Mucosa of descending colon (tissue), 3 donors: ENCODE measurements at regions not wholly inside any gene's neighbourhood (a gene's known extent, or its start where the extent isn't known, plus 50 kb on each side); places are given as distances from the start of the nearest gene placed in this dataset.

Experiments
- ATAC-seq: fragments of 200-7000 bp; cut with Tn5 transposase; one replicate; pipeline ENCODE4 v1.9.1; 2020; ENCODE audit warnings: mild to moderate bottlenecking, moderate library complexity
- DNase-seq, 3 donors: peaks; one replicate each; pipeline ENCODE4 v3.0.0-alpha.2; 2020
- H3K36me3 ChIP-seq: fragments of 200-600 bp; one replicate; pipeline ENCODE4 v1.8.0; 2021; ENCODE audit warnings: low read depth, mild to moderate bottlenecking
- H3K4me1 ChIP-seq: fragments of 200-600 bp; one replicate; pipeline ENCODE4 v1.8.0; 2021; ENCODE audit warnings: low read depth, mild to moderate bottlenecking
- H3K4me3 ChIP-seq: fragments of 200-600 bp; one replicate; pipeline ENCODE4 v1.8.0; 2021; ENCODE audit warnings: mild to moderate bottlenecking
- H3K9me3 ChIP-seq: fragments of 200-600 bp; one replicate; pipeline ENCODE4 v1.8.0; 2021; ENCODE audit warnings: mild to moderate bottlenecking
- CTCF ChIP-seq: fragments of 200-600 bp; IDR thresholded peaks from one replicate; pipeline ENCODE4 v1.8.0; 2022; ENCODE audit warnings: antibody characterized with exemption, mild to moderate bottlenecking
- intact Hi-C, 2 donors: fragments of 100-400 bp; cut with DNase I in 1 of 2; cut with micrococcal nuclease in 1 of 2; formaldehyde crosslinking; loops; one replicate each; pipeline versions ENCODE4 v1.11.0 to v1.11.1; 2022; cut with DNase I, micrococcal nuclease
- donor health status: DM: no; HTN: no; CAD: no; lungs with moderate emphysema.
- donor health status: DM: no; HTN: no; CAD: no.
- donor health status: DM: no; HTN: yes; CAD: no.

GRCh38 chr2:118255301-118255700 lies 167.0 kb downstream of the INSIG2 start:
- no peak overlapping the region for H3K4me3 ChIP-seq
- TF ChIP-seq CTCF, result no peak
- H3K9me3 ChIP-seq, result no peaks in the 10 kb centered on the region
- ATAC-seq (no peak), DNase-seq (no peak)
- H3K36me3 ChIP-seq, result no peaks in the 10 kb centered on the region
- intact Hi-C loops, result no loop called here
- H3K4me1 ChIP-seq, result no peaks in the 10 kb centered on the region

GRCh38 chr2:118254116-118254515 lies 165.8 kb downstream of the INSIG2 start:
- TF ChIP-seq CTCF, result no peak
- Histone ChIP-seq H3K4me1 (no peaks in the 10 kb centered on the region), H3K9me3 (no peaks in the 10 kb centered on the region), H3K4me3 (no peak overlapping the region), H3K36me3 (no peaks in the 10 kb centered on the region)
- no peak for ATAC-seq
- intact Hi-C loops, result no loop called here
- DNase-seq, result no peak

GRCh38 chr2:118251427-118251826 lies 163.2 kb downstream of the INSIG2 start:
- Histone ChIP-seq H3K9me3 (no peaks in the 10 kb centered on the region), H3K4me1 (no peaks in the 10 kb centered on the region), H3K4me3 (no peak overlapping the region), H3K36me3 (no peaks in the 10 kb centered on the region)
- ATAC-seq (no peak), DNase-seq (no peak)
- intact Hi-C loops, result no loop called here
- no peak for TF ChIP-seq CTCF

- ATAC-seq (no peak), DNase-seq (no peak)
- H3K9me3 ChIP-seq, result no peaks in the 10 kb centered on the region
- TF ChIP-seq CTCF, result no peak
- no peaks in the 10 kb centered on the region for H3K36me3 ChIP-seq
- H3K4me3 ChIP-seq, result no peak overlapping the region
- H3K4me1 ChIP-seq, result no peaks in the 10 kb centered on the region
- intact Hi-C loops, result no loop called here
These were observed 162.2 kb downstream of the INSIG2 start for GRCh38 chr2:118250463-118250862.

- ATAC-seq, result no peak
- Histone ChIP-seq H3K4me1 (no peaks in the 10 kb centered on the region), H3K9me3 (no peaks in the 10 kb centered on the region), H3K4me3 (no peak overlapping the region), H3K36me3 (no peaks in the 10 kb centered on the region)
- no peak for DNase-seq
- intact Hi-C loops, result no loop called here
- no peak for TF ChIP-seq CTCF
These were observed 161.7 kb downstream of the INSIG2 start for GRCh38 chr2:118250001-118250400.

- Histone ChIP-seq H3K4me3 (no peak overlapping the region), H3K36me3 (no peaks in the 10 kb centered on the region), H3K9me3 (no peaks in the 10 kb centered on the region), H3K4me1 (no peaks in the 10 kb centered on the region)
- no peak for DNase-seq
- no peak for ATAC-seq
- intact Hi-C loops, result no loop called here
- TF ChIP-seq CTCF, result no peak
These were observed 161.3 kb downstream of the INSIG2 start for GRCh38 chr2:118249531-118249930.
